ENCODE measurements at regions not wholly inside any gene's neighbourhood (a gene's known extent, or its start where the extent isn't known, plus 50 kb on each side); places are given as distances from the start of the nearest gene placed in this dataset.

DNA sequence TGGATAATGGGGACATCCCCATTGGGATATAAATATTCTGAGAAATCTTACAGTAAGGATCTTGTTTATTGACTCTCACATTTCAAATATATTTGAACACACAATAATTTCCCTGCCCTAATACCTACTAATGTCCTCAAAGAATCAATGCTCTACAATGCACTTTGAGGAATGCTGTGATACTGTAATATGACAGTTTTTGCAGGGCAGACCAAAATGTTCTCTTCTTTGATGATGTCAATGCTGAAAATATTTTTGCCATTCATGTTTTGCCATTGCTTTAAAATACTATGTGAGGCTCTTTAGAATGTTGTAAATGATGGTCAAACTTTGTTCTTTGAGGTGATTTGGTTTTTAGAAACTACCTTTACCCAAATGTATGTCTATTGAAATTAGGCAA lies 594.1 kb downstream of the INHBA start:
- no peak for DNase-seq

DNA sequence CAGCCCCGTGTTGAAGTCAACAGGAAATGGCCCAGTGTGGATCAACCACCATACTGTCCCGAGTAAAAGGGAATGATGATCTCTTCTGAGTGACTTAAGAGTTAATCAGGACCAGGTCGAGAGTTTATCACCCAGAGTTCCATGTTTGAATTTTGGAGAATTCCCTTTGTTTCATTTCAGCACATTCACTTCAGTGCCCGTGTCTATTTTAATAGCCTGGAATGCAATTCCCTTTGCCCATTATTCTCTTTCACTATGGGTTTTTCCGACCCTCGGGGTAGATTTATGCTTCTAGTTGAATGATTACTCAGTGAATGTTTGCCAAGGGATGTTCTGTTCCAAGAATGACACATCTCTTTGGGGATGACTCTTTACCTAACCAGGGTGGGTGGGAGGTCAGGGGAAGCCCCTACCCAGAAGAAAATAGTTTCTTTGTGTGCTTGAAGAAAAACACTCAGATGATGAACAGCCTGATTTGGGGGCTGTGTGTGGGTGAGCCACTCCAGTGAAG lies 594.9 kb downstream of the INHBA start:
- DNase-seq: no peak

DNA sequence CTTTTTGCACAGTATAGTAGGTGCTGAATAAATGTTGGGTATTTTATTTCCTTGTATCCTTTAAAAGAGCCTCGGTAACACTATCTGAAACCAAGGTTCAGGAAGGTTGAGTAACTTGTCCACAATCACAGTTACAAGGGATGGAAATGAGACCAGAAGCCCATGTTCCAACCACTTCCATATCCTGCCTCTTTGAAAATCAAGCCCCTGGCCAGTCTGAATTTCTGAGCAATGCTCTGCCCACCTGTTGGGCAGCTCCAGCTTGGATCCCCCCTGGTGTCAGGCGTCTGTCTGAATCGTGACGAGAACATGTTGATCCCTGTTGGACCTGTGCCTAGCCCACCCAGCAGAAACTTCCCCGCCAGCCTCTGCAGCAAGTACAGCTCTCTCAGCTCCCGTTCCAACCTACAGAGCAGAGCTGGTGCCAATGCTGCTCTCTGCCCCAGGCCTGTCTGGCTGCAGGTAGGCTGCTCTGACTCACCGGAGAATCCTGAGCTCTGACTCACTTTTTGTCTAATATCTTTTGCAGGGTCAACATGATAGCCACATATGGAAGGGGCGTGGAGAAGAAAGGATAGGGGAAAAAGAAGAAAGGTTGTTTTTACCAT lies 595.5 kb downstream of the INHBA start:
- no peak for DNase-seq

DNA sequence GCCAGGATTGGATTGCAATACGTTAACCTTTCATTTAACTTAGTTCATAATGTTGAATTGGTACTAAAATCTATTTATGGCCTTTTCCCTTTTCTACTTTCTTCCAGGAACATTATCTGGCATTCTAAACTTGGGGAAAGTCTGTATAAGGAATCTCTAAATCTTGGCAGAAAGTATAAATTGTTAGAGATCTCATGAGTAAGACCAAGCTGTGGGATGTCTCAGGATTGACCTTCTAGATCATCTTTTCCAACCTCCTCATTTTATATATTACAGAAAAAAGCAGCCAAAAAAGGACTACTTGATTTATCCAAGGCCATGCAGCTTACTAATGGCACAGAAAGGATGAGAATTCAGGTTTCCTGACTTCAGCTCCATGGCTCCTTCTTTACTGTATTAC lies 598.3 kb downstream of the INHBA start:
- DNase-seq: no peak

DNA sequence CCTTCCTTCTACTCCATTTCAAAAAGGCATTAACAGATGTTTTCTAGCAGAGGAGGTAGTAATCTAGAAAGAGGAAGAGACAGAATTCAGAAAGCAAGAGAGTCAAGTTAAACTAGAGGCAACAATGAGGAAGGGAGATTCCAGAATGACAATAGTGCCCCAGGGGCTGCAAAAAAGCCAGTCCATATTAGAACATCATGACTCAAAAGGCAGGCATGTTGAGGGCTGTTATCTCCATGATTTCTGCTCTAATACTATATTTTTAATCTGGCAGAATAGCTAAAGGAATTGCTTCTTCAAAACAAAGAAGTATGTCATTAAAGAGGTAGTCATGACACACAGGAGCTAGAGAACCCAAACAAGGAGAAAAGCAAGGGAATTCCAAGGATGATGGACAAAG lies 599.6 kb downstream of the INHBA start:
- DNase-seq: no peak

DNA sequence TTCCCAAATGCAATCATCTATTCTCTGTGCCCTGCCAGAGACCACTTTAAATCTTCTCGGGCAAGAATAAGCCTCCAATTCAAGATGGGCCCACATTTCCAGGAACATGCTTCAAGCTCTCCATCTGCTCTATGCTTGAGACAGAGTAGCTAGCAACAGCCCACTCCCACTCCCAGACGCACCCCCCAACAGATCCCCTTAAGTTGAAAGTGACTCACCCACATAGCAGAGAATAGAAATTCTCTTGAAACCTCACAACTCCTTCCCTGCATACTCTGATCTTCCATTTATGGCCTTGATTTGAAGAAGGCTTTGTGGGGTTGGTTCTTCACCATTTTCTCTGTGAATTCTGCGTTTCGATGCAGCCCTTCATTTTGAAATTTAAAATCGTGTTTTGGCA lies 604.0 kb downstream of the INHBA start:
- DNase-seq: no peak

DNA sequence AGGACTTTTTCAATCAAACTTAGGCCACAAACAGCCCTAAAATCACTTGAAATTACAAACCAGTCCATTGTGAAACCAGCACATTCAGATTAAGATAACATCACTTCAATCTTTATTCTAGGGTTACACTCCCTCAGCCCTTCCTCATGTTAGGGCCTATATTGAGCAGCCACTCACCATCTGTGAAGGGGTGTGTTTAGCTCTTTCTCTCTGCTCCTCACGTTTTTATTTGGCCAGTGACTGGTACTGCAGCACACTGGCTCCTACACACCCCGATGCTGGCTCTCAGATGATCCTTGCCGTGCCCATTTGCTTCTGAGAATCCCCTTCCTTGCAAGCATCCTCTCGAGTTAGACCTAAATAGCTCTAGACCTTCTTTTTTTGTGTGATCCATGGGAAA lies 604.5 kb downstream of the INHBA start:
- DNase-seq: no peak

DNA sequence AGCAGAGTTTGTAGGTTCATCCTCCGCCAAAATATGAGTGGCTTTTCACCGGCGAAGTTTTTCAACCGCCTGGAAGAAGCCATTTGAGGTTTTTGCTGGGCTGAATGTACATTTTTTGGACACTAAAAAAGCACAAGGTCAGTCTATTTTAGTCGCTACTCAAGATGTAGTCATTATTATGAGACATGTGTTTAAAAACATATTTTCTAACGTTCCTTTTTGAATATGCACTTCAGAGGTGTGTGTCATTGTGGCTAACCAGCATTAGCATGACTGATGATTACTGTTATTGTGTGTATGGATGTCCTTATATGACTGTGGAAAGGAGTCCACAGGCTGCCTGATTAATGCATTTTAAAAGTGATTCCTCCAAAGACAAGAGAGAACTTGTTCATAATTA lies 605.4 kb downstream of the INHBA start:
- DNase-seq: no peak

DNA sequence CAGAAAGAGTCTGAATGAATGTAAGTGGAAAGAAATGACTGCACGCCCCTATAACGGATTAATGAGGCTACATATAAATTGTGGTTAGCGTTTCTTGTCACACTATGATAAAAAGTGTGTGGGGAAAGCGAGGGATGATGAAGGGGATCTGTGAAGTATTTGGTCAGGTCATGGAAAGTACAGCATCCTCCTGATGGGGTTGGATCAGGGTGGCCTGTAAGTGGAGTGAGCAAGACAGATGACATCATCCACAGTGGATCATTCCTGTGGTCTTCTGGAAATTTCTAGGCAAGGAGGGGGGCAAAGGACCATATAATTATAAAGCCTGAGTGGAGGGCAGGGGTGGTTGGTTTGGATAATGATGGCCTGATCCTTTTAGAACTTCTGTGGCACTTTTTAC lies 606.0 kb downstream of the INHBA start:
- DNase-seq: no peak

DNA sequence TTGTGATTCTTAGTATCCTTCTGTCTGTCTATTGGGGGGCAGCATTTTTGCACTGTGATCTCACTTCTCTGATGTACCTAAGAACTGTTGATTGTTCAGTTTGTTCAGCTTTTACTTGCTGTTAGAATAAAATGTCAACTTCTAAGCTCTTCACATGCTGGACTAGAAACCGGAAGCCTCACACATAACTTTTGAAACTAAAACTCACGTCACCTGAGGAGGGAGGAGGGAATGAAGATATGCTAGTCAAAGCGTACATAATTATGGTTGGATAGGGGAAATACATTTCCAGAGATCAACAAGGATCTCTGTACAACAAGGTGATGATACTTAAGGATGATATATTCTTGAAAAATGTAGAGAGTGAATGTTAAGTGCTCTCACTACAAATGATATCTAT lies 609.7 kb downstream of the INHBA start:
- no peak for DNase-seq

DNA sequence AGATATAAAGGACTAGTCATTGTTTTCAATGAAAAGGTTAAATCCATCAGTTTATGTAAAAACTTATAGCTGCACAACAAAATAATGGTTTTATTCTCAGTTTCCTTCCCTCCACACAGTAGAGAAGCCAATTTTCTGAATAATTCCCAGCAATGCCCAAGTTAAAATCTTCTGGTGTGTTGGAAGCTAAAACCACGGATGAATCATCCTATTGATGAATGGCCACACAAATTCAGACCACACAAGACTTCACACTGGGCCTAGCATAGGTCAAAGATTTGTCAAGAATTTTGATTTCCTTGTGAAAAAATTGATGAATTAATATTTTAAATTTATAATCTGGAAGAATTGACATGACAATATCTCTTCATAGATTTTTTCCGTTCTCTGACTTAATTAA lies 617.6 kb downstream of the INHBA start:
- no peak for DNase-seq

DNA sequence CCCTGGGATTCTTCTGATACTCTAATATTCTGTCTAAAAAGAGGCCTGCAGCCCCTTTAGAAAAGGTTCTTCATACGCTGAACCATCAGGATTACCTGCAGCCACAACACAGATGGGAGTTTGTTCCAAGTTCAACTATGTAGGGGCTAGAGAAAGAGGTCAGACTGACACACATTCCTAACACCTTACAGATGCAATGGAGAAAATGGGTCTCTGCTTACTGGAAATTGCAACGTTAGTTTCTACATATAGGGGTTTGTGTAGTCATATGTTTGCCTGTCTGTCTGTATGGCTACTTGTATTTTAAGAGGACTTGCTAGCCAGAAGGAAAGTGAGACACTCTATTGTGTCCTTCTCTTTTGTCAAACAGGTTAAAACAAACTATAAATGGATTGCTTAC lies 618.5 kb downstream of the INHBA start:
- no peak for DNase-seq

DNA sequence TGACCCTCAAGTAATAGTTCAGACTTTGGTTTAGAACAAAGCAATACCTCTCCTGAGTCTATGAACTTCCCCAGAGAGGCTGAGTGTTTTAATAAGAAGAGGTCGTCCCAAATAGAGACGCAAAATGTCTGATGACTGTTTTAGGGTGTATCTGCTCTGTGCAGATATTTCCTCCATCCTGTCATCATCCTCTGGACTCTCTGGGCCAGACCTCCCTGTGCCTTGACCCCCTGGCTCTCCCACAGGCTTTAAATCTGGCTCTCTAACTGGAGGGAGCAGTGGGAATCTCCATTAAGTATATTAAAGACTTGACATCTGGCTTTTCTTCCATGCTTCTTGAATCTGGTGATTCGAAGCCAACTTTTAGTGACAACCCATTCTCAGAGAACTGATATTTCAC lies 633.3 kb downstream of the INHBA start:
- DNase-seq: no peak

DNA sequence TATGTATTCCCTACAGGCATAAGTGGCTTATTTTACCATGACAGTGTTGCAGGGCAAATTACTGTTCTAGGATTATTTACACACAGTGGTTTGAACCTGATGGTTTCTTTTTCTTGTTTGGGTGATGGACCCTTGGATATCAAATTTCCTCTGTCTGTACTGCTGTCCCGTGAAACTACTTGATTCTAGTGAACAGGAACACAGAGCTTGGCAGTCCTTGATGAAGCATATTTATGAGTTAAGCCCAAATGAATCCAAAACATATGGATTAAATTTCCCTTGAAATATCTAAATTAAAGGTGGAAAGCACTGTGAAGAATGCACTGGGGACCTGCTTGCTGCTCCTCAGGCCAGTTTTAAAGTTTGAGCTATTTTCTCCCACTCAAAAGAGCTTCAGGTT lies 635.3 kb downstream of the INHBA start:
- no peak for DNase-seq

DNA sequence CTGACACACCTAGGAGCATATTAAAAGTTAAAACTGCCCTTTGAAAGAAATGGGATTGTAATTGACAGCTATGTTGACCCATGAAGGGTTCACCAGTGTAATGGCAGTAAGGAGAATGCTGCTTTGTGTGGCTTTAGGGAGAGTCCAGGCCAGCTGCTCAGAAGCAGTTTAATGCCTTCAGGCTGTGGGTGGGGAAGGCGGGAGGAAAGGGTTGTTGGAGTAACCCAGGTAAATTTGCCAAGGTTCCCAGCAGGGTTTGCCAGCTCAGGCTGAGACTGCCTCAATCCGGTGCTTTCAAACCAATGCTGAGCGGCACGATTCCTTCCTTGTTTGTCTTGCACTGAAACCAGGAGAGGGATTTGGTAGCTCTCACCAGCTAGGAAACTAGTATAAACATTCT lies 637.2 kb downstream of the INHBA start:
- no peak for DNase-seq

DNA sequence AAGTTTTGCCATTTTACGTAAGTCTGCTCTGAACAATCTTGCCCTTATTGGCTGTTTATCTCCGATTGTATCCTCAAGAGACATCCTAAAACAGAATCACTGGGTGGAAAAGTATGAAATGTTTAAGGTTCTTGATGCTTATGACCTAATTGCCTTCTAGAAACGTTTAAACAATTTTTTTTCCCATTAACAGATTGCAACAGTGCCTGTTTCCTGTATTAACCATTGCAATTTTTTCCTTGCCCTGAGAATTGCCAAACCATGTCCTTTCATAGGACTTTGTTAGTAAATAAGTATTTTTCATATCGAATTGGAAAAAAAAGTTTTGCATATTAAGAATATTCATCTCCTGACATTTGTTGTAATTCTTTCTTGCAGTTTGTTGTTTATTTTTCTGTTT lies 639.8 kb downstream of the INHBA start:
- no peak for DNase-seq

DNA sequence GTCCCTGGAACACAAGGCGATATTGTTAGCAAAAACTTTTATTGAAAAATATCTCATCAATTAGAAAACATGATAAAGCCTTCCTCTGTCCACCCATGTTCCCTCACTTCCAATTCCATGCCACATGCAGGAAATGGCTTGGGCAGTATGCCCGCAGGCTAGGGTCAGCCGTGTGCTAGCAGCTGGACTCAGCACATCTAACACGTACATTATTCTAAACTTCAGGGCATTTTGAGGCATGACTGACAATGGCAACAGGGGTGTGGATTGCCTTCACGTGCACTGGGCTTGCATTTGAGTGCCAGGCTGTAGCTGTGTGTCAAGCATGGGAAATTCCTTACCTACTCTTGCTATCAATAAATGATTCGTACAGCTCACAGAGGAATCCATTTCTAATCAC lies 642.1 kb downstream of the INHBA start:
- DNase-seq: no peak

DNA sequence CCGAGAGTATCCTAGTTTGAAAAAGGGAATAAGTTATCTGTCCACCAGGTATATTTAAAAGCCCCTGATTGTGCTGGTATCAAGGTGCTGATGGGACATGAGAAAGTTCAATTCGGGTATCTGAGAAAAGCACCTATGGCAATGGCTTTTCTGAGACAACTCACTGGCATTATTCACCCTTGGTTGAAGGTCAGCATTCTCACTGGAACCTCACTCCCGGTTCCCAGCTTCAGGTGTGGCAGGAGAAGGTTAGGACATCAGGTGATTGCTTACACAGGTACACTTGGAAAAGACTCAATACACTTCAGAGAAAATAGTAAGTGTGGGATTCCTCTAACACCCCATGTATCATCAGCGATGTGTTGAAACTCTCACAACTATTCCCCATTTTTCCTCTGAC lies 643.1 kb downstream of the INHBA start:
- DNase-seq: no peak

DNA sequence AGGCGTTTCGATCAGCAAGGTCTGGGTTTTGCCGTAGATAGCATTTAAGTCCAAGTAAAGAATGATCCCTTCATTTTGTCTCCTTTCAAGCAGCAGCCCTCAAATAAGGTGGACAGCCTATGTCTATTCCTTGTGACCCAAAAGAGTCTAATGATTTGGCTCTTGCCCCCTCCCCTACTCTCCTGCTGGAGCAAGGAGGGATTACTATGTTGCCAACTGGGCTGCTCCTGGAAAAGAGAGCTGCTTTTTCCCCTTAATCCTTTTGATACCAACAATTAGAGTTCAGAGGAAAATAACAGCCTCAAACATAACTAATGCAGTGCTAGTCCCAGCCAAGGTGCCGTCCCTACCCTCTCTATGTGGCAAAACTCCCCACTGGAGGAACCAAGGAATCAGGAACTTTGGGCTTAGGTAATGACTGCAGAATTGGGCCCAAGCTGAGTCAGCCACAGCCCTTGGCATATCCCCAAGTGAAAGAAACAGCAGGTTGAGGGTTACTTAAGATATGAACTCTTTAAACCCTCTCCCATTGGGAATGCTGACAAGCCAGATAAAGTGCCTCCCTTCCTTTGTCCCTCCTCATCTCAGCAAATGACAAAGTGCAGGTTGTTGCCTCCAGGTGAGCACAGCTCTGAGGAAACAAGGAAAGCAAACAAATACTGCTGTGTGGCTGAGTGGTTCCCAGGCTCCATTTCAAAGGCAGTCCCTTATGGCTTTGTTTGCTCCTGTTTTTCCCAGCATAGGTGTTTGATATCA lies 643.7 kb downstream of the INHBA start:
- DNase-seq: no peak

DNA sequence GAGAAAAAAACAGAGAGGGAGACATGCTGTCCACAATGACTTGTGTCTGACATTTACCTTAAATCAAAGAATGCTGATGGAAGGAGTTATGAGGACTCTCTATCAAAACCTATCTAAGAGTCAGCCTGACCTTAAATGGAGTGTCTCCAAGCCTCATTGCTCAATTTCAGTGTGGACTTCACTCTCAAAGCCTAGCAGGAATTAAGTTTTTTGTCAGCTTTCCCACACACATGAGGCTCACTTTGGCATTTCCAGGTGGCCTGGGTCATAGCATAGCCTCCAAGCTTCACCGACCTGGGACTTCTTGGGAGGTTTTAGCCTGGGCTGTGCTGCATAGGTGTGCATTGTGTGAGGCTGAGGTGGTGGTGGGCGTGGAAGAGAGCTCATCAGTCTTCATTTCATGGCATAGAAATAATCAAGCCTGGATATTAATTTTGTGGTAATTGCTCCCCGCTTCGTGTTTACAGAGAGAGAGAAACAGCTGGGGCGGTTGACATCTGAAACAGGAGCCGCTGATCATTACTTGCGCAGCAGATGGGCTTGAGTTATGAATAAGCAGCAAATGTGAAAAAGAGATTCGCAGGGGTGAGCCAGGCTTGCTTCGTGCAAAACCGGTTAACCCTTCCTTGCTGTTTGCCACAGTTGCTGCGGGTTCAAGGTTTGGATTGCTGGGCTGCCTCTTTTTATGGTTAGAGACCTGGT lies 647.8 kb downstream of the INHBA start:
- no peak for DNase-seq

DNA sequence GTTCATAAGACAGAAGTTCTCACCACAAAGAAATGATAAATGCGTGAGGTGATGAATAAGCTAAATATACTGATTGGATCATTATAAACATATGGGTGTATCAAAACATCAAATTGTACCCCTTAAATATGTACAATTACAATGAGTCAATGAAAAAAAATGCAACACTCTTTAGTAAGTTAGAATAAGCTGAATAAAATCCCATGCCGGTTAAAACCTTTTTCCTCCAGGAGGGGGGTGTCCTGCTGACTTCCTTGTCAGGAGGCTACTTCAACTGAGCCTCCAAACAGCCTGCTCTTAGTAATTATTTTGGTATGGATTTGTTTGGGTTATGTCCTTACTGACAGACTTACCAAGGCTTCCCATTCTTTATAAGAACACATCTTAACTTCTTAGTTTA lies 649.1 kb downstream of the INHBA start:
- no peak for DNase-seq

DNA sequence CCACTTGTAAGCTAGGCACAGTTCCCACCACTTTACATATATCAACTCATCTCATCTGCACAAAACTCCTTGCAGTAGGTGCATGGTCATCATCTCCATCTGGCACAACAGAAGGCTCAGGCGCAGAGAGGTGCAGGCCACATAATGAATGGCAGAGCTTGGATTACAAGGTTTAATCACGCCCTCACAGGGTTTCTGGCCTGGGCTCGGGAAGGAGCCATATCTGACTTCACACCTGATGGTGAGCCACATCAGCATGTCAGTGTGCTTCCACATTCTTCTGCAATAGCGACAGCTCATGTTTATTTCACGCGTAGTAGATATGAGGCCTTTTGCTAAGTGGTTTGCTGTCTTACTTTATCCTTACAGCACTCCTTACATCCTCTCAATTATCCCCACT lies 650.2 kb downstream of the INHBA start:
- DNase-seq: no peak

DNA sequence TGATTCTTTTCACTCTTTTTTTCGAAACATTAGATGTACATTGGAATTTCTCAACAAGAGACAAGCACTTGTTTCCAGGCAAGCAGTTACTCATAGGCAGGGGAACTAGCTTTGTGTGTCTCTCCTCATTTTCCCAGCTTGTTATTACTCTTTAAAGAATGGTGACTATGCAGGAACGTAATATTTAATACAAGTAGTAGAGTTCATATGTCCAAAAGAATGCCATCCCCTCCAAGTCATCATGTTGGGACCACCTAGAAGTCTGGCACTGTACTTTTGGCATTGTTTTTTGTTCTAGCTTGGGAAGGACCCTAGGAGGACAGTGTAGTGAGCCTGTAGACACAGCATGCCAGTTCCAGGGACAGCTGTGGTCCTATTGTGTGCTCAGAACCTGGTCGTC lies 650.7 kb downstream of the INHBA start:
- DNase-seq: no peak
